HG03565 (cell line): ENCODE measurements at regions not wholly inside any gene's neighbourhood (a gene's known extent, or its start where the extent isn't known, plus 50 kb on each side); places are given as distances from the start of the nearest gene placed in this dataset.
"Not testable (repeated sequence)": the region's sequence is repeated elsewhere in the genome, so short reads cannot be mapped to it uniquely, and the experiment has no call there.

Source experiments
- ATAC-seq: cut with Tn5 transposase; IDR thresholded peaks from one replicate; pipeline ENCODE4 v1.9.1; 2021; ENCODE audit warnings: mild to moderate bottlenecking, moderate library complexity; ENCODE audit not compliant: unreplicated experiment

DNA sequence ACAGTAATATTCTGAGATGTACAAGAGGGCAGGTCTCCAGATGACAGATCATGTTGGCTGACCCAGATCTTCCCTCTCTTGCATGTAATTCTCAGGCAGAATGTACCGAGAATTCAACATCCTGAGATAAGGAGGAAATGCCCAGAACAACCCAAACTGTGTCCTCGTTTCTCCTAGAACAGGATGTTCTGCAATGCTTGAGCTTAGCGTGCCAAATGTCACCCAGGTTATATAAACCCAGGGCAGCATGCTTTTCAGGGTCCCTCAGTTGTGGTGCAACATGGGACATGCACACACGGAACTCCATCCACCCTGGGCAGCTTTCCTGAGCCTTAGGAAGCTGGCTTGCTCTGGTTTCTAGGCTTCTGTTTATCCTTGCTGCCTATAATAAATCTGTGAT, 102.1 kb upstream of the CMC1 start:
- no peak for ATAC-seq

- ATAC-seq = no peak
Observed at GRCh38 chr3:28139967-28140634, 101.3 kb upstream of the CMC1 start.

DNA sequence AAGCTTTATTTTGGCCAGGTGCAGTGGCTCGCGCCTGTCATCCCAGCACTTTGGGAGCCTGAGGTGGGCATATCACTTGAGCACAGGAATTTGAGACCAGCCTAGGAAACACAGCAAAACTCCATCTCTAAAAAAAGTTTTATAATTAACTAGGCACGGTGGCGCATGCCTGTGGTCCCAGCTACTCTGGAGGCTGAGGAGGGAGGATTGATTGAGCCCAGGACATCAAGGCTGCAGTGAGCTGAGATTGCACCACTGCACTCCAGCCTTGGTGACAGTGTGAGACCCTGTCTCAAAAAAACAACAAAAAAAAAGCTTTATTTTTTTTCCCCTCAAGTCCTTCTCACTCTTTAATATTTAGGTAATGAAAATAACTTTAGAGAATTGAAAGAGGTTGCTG, 100.8 kb upstream of the CMC1 start:
- no peak for ATAC-seq

DNA sequence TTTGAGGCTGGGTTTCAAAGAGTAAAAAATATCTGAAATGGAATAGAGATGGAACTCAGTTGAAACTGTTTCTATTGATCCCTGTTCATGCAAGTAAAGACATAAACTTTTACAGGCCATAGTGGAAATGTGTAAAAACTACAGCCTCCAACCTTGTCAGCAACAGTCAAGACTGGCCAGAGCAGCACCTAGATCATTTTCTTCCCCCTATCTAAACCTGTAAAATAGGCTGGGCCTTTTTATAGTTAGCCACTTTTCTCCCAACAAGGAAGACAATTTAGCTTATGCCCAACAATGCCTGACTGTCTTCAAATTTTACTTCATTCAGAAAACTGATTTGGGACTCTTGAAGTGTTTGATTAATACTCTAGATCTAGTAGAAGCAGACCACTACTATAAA, 91.5 kb upstream of the CMC1 start:
- no peak for ATAC-seq

GRCh38 chr3:28150465-28151206, 90.8 kb upstream of the CMC1 start:
- no peak for ATAC-seq

DNA sequence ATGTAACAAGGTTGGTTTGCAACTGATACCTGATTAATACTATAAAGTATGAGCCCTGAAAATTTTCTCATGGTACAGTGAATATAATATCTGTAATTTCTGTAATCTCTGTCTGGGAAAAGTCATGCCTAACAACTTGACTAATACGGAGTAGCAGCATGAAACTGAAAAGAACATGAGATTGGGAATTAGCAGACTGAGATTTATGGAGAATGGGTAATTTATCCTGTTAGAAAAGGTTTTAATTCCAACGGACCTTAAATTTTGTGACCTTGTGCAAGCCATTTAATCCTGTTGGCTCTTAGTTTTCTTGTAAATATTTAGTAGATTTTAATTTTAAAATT, 90.2 kb upstream of the CMC1 start:
- ATAC-seq = no peak

- ATAC-seq = peak; percentile 76
Observed at GRCh38 chr3:28151608-28152228, 89.7 kb upstream of the CMC1 start.

DNA sequence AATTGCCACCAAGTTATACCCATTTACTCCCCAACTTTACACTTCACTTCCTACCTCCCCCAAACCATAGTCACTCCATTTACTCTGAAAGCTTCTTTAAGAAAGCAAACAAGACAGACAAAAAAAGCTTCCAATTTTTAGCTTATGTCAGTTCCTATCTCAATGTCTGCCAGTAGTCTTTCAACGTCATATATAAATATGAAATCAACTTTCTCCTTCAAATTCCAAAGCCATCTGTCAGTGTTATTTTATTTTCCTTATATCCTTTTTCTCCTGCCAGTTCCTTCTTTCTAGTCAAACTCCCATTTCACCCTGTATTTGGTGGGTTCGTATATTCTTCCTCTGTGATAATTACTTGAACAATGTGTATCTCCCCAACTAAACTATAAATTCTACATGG, 85.8 kb upstream of the CMC1 start:
- ATAC-seq = no peak

DNA sequence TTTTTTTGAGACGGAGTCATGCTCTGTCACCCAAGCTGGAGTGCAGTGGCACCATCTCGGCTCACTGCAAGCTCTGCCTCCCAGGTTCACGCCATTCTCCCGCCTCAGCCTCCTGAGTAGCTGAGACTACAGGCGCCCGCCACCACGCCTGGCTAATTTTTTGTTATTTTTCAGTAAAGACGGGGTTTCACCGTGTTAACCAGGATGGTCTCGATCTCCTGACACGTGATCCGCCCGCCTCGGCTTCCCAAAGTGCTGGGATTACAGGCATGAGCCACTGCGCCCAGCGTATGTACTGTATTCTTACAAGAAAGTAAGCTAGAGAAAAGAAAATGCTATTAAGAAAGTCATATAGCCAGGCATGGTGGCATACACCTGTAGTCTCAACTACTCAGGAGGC, 84.8 kb upstream of the CMC1 start:
- not testable (repeated sequence) for ATAC-seq

- peak; percentile 73 for ATAC-seq
Observed at GRCh38 chr3:28171962-28172361, 69.5 kb upstream of the CMC1 start.

- ATAC-seq = no peak
Observed at GRCh38 chr3:28172748-28173147, 68.7 kb upstream of the CMC1 start.

- ATAC-seq = no peak
Observed at GRCh38 chr3:28173836-28174235, 67.6 kb upstream of the CMC1 start.

- no peak for ATAC-seq
Observed at GRCh38 chr3:28186748-28187147, 54.7 kb upstream of the CMC1 start.

DNA sequence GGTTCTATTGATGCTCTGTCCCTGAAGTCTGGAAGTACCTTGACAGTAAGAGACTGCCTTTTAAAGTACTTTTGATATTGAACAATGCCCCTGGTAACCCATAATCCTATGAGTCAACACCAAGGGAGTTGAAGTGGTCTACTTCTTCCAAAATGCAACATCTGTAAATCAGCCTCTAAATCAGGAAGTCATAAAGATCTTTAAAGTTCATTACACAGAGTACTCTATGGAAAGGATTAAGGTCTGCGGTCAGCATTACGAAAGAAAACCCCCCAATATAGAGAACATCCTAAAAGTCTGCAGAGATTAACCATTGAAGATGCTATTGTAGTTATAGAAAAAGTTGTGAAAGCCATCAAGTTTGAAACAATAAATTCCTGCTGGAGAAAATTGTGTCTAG, 52.7 kb upstream of the CMC1 start:
- ATAC-seq = no peak

DNA sequence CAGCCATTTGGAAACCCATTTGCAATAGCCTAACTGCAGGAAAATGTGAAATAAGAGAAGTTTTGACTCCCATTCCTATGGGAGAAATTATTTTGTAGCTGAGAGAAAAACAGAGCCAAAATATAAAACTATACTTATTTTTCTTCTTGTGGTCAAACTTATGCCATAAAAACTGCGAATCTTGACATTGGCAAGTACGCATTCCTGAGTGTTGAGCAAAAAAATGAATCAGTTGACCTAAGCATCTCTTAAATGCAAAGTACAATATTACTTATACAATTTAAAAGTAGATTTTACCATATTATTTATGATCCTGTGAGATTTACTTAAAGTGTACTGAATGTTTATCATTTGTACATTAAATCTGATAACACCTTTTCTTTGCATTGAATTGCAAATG, 50.1 kb upstream of the CMC1 start:
- no peak for ATAC-seq
